Breast epithelium (tissue), 3 donors: ENCODE measurements at regions not wholly inside any gene's neighbourhood (a gene's known extent, or its start where the extent isn't known, plus 50 kb on each side); places are given as distances from the start of the nearest gene placed in this dataset.

Experiments
- CTCF ChIP-seq, 3 donors: fragments of 450-650 bp; IDR thresholded peaks; one replicate each; pipeline ENCODE4 v1.5.1; 2016 to 2017; ENCODE audit warnings: antibody characterized with exemption in 3 of 3, mild to moderate bottlenecking in 3 of 3, moderate library complexity in 3 of 3
- POLR2A ChIP-seq: fragments of 450-650 bp; IDR thresholded peaks from one replicate; pipeline ENCODE4 v1.6.1; 2016; ENCODE audit warnings: antibody characterized with exemption, mild to moderate bottlenecking, moderate library complexity
- POLR2AphosphoS5 ChIP-seq, 3 donors: sonication (generic); formaldehyde crosslinking; IDR thresholded peaks; one replicate each; pipeline ENCODE4 v1.6.1; 2017; ENCODE audit warnings: antibody characterized with exemption in 3 of 3

- TF ChIP-seq CTCF (IDR thresholded peaks at IDR 0.05) (no peak), POLR2A (no peak), POLR2AphosphoS5 (IDR thresholded peaks at IDR 0.05) (no peak)
These were observed 79.4 kb upstream of the DCN start for GRCh38 chr12:91261820-91262676.
